CD4-positive, alpha-beta memory T cell (primary cell): ENCODE measurements at regions not wholly inside any gene's neighbourhood (a gene's known extent, or its start where the extent isn't known, plus 50 kb on each side); places are given as distances from the start of the nearest gene placed in this dataset.

Experiments used
- CTCF ChIA-PET: fragments of 350-600 bp; sonication (Branson Sonifier 250); formaldehyde crosslinking; loops from one replicate; lab custom pipeline; 2021; ENCODE audit warnings: inconsistent platforms; ENCODE audit not compliant: partially characterized antibody; lab: Charles Lee
- POLR2A ChIA-PET: fragments of 350-600 bp; sonication (Branson Sonifier 250); formaldehyde crosslinking; loops from one replicate; lab custom pipeline; 2021; ENCODE audit not compliant: partially characterized antibody; lab: Charles Lee
- DNase-seq, 5 donors: peaks; one replicate each; pipeline versions ENCODE4 v3.0.0 to v3.0.0-alpha.2; 2020 to 2022; ENCODE audit warnings: mixed read lengths in 1 of 5
- H3K27ac ChIP-seq: one replicate; pipeline ENCODE4 v1.7.0; 2013; ENCODE audit warnings: low read depth, low read length
- H3K27me3 ChIP-seq: 2 replicates; pipeline ENCODE4 v1.7.0; 2013; ENCODE audit warnings: mild to moderate bottlenecking, low read length, moderate library complexity; ENCODE audit not compliant: insufficient read depth
- H3K36me3 ChIP-seq: 2 replicates; pipeline ENCODE4 v1.7.0; 2013; ENCODE audit warnings: mild to moderate bottlenecking, low read length, moderate library complexity; ENCODE audit not compliant: insufficient read depth
- H3K4me1 ChIP-seq: 2 replicates; pipeline ENCODE4 v1.7.0; 2013; ENCODE audit warnings: mild to moderate bottlenecking, low read length, moderate library complexity; ENCODE audit not compliant: insufficient read depth
- H3K4me3 ChIP-seq, 2 donors: one replicate each; pipeline ENCODE4 v1.7.0; 2013; ENCODE audit warnings: low read length in 2 of 2, mild to moderate bottlenecking in 1 of 2
- H3K9me3 ChIP-seq, 2 donors: one replicate each; pipeline ENCODE4 v1.7.0; 2013; ENCODE audit warnings: low read length in 2 of 2, control low read depth in 1 of 2; ENCODE audit not compliant: control insufficient read depth in 1 of 2
- H3K27ac Mint-ChIP-seq, 7 donors: one replicate each; pipeline ENCODE4 v1.8.0; 2020 to 2021; ENCODE audit warnings: mixed read lengths in 7 of 7, mild to moderate bottlenecking in 6 of 7, inconsistent platforms in 3 of 7, moderate library complexity in 3 of 7
- H3K27me3 Mint-ChIP-seq, 2 donors: one replicate each; pipeline ENCODE4 v1.8.0; 2020 to 2021; ENCODE audit warnings: mixed read lengths in 2 of 2
- H3K36me3 Mint-ChIP-seq, 2 donors: one replicate each; pipeline ENCODE4 v1.8.0; 2020 to 2021; ENCODE audit warnings: mixed read lengths in 2 of 2, inconsistent platforms in 1 of 2, mild to moderate bottlenecking in 1 of 2
- H3K4me1 Mint-ChIP-seq, 4 donors: one replicate each; pipeline ENCODE4 v1.8.0; 2020 to 2021; ENCODE audit warnings: mixed read lengths in 4 of 4, mild to moderate bottlenecking in 1 of 4
- H3K4me3 Mint-ChIP-seq, 8 donors: one replicate each; pipeline ENCODE4 v1.8.0; 2020 to 2021; ENCODE audit warnings: mixed read lengths in 8 of 8, mild to moderate bottlenecking in 7 of 8, moderate library complexity in 6 of 8, inconsistent platforms in 3 of 8
- H3K9me3 Mint-ChIP-seq, 8 donors: one replicate each; pipeline ENCODE4 v1.8.0; 2020 to 2021; ENCODE audit warnings: mixed read lengths in 8 of 8, mild to moderate bottlenecking in 5 of 8, inconsistent platforms in 3 of 8, moderate library complexity in 1 of 8
- intact Hi-C: fragments of 100-400 bp; cut with micrococcal nuclease; formaldehyde crosslinking; loops from one replicate; pipeline ENCODE4 v1.15.1; 2023

- Histone ChIP-seq H3K36me3 (no peaks in the 10 kb centered on the region), H3K4me3 (no peak overlapping the region), H3K27ac (no peak overlapping the region), H3K4me1 (no peaks in the 10 kb centered on the region), H3K9me3 (no peaks in the 10 kb centered on the region), H3K27me3 (no peaks in the 10 kb centered on the region)
- no peaks in the 10 kb centered on the region for H3K36me3 Mint-ChIP-seq
- peaks cover 3 to 4% of the 10 kb centered on the region in 2 donors for H3K27me3 Mint-ChIP-seq
- no peak for DNase-seq
- intact Hi-C loops: no loop called here
- no peaks in the 10 kb centered on the region for H3K9me3 Mint-ChIP-seq
- H3K27ac Mint-ChIP-seq: no peak overlapping the region
- ChIA-PET POLR2A (no interaction called here), CTCF (no interaction called here)
- no peak overlapping the region for H3K4me3 Mint-ChIP-seq
- H3K4me1 Mint-ChIP-seq: peaks cover 0 to 3% (median under 1%) of the 10 kb centered on the region in 4 donors
Measured at GRCh38 chr17:83153681-83154310, 74.4 kb downstream of the METRNL start.

GRCh38 chr17:83154311-83155127 lies 75.1 kb downstream of the METRNL start:
- Histone ChIP-seq H3K27me3 (no peaks in the 10 kb centered on the region), H3K27ac (no peak overlapping the region), H3K4me1 (no peaks in the 10 kb centered on the region), H3K9me3 (no peaks in the 10 kb centered on the region), H3K4me3 (no peak overlapping the region), H3K36me3 (no peaks in the 10 kb centered on the region)
- Mint-ChIP-seq H3K27ac (no peak overlapping the region), H3K4me3 (peak overlapping the region in 1 of 8 donors; percentile 31), H3K9me3 (no peaks in the 10 kb centered on the region), H3K27me3 (peaks cover 3 to 4% of the 10 kb centered on the region in 2 donors), H3K4me1 (peaks cover 0 to 3% (median under 1%) of the 10 kb centered on the region in 4 donors), H3K36me3 (no peaks in the 10 kb centered on the region)
- ChIA-PET CTCF (no interaction called here), POLR2A (no interaction called here)
- intact Hi-C loops: no loop called here
- no peak for DNase-seq

- Histone ChIP-seq H3K36me3 (no peaks in the 10 kb centered on the region), H3K27ac (no peak overlapping the region), H3K9me3 (no peaks in the 10 kb centered on the region), H3K4me3 (no peak overlapping the region), H3K27me3 (no peaks in the 10 kb centered on the region), H3K4me1 (no peaks in the 10 kb centered on the region)
- Mint-ChIP-seq H3K4me3 (no peak overlapping the region), H3K27me3 (peaks cover 1 to 5% of the 10 kb centered on the region in 2 donors), H3K4me1 (peaks cover 0 to 3% (median under 1%) of the 10 kb centered on the region in 4 donors), H3K9me3 (no peaks in the 10 kb centered on the region), H3K27ac (no peak overlapping the region), H3K36me3 (no peaks in the 10 kb centered on the region)
- intact Hi-C loops: no loop called here
- ChIA-PET POLR2A (no interaction called here), CTCF (no interaction called here)
- no peak for DNase-seq
Measured at GRCh38 chr17:83155128-83156121, 76.0 kb downstream of the METRNL start.

- Histone ChIP-seq H3K27me3 (no peaks in the 10 kb centered on the region), H3K36me3 (no peaks in the 10 kb centered on the region), H3K4me1 (no peaks in the 10 kb centered on the region), H3K9me3 (no peaks in the 10 kb centered on the region), H3K4me3 (no peak overlapping the region), H3K27ac (no peak overlapping the region)
- Mint-ChIP-seq H3K27ac (no peak overlapping the region), H3K9me3 (no peaks in the 10 kb centered on the region), H3K27me3 (peaks cover 0 to 8% of the 10 kb centered on the region in 2 donors), H3K36me3 (no peaks in the 10 kb centered on the region), H3K4me1 (peaks cover 0 to 3% (median under 1%) of the 10 kb centered on the region in 4 donors), H3K4me3 (no peak overlapping the region)
- ChIA-PET POLR2A (no interaction called here), CTCF (no interaction called here)
- no peak for DNase-seq
- intact Hi-C loops: no loop called here
Measured at GRCh38 chr17:83156408-83156807, 77.0 kb downstream of the METRNL start.

GRCh38 chr17:83159204-83160049 lies 80.0 kb downstream of the METRNL start:
- H3K4me3 Mint-ChIP-seq: no peak overlapping the region
- Histone ChIP-seq H3K4me1 (no peaks in the 10 kb centered on the region), H3K4me3 (no peak overlapping the region), H3K9me3 (no peaks in the 10 kb centered on the region), H3K27me3 (peaks cover 3% of the 10 kb centered on the region), H3K36me3 (no peaks in the 10 kb centered on the region), H3K27ac (no peak overlapping the region)
- no peaks in the 10 kb centered on the region for H3K9me3 Mint-ChIP-seq
- no peaks in the 10 kb centered on the region for H3K36me3 Mint-ChIP-seq
- DNase-seq: no peak
- peaks cover 8 to 17% of the 10 kb centered on the region in 2 donors for H3K27me3 Mint-ChIP-seq
- peaks cover 0 to 3% (median under 1%) of the 10 kb centered on the region in 4 donors for H3K4me1 Mint-ChIP-seq
- POLR2A ChIA-PET: no interaction called here
- H3K27ac Mint-ChIP-seq: no peak overlapping the region
- intact Hi-C loops: no loop called here
- CTCF ChIA-PET: no interaction called here

GRCh38 chr17:83160443-83161297 lies 81.3 kb downstream of the METRNL start:
- H3K4me1 ChIP-seq: no peaks in the 10 kb centered on the region
- H3K27me3 Mint-ChIP-seq: peaks cover 10 to 22% of the 10 kb centered on the region in 2 donors
- ChIA-PET POLR2A (no interaction called here), CTCF (no interaction called here)
- intact Hi-C loops: no loop called here
- peaks cover 0 to 2% (median 0%) of the 10 kb centered on the region in 4 donors for H3K4me1 Mint-ChIP-seq
- H3K27me3 ChIP-seq: peaks cover 3% of the 10 kb centered on the region
- no peaks in the 10 kb centered on the region for H3K36me3 Mint-ChIP-seq
- H3K4me3 Mint-ChIP-seq: peak overlapping the region in 1 of 8 donors; percentile 3
- H3K4me3 ChIP-seq: no peak overlapping the region
- DNase-seq: no peak
- no peak overlapping the region for H3K27ac ChIP-seq
- H3K27ac Mint-ChIP-seq: no peak overlapping the region
- no peaks in the 10 kb centered on the region for H3K36me3 ChIP-seq
- no peaks in the 10 kb centered on the region for H3K9me3 ChIP-seq
- peaks cover 0 to 4% (median 3%) of the 10 kb centered on the region in 8 donors for H3K9me3 Mint-ChIP-seq
